GM21723 (cell line): ENCODE measurements at regions not wholly inside any gene's neighbourhood (a gene's known extent, or its start where the extent isn't known, plus 50 kb on each side); places are given as distances from the start of the nearest gene placed in this dataset.
"Not testable (repeated sequence)": the region's sequence is repeated elsewhere in the genome, so short reads cannot be mapped to it uniquely, and the experiment has no call there.

Experiments
- ATAC-seq: cut with Tn5 transposase; IDR thresholded peaks from one replicate; pipeline ENCODE4 v1.9.1; 2021; ENCODE audit warnings: mild to moderate bottlenecking, moderate library complexity; ENCODE audit not compliant: unreplicated experiment

DNA sequence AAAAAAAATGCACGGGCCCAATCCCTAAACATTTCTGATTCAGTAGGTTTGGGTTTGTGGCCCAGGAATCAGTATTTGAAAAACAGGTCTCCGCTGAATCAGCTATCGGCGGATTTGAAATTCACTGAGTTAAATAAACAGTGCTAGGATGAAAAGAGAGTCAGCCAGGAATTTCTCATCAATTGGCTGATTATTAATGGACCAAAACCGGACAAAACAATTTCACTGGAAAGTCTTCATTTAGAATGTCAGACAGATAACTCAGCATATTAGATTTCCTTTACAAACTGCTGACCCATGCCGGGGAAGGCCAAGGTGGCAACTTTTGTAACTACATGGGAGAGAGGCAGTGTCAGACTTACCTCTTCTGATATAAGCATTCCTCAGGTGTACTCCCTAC lies 99.4 kb upstream of the LSM6 start:
- ATAC-seq = no peak

DNA sequence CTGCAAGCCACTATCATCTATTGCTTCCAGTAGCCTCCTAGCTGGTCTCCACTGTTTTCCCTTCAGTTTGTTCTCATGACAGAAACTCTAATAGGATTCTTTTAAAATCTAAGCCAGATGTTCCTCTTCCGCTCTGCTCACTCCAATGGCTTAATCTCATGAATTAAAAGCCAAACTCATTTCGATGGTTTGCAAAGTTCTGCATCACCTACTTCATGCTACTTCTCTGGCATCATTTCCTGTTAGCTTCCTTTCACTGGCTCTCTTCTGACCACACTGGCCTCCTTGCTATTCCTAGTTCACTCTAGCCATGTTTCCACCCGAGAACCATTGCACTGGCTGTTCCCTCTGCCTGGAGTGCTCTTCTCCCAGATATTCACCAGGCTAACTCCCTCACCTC lies 102.0 kb upstream of the LSM6 start:
- no peak for ATAC-seq

DNA sequence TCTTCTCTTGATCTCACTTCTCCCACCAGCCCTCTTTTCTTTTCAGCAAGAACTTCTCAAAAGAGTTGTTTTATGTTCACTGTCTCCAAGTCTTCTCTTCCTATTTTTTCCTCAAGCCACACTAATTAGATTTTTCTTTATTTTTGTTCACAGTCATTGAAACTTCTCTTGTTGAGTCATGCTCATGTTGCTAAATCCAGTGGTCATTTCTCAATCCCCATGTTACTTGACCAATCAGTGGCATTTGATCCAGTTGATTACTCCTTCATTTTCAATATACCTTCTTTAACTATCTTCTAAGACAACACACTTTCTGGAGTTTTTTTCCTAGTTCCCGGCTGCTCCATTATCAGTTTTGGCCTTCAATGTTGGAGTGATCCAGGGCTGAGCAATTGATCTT lies 103.1 kb upstream of the LSM6 start:
- no peak for ATAC-seq

DNA sequence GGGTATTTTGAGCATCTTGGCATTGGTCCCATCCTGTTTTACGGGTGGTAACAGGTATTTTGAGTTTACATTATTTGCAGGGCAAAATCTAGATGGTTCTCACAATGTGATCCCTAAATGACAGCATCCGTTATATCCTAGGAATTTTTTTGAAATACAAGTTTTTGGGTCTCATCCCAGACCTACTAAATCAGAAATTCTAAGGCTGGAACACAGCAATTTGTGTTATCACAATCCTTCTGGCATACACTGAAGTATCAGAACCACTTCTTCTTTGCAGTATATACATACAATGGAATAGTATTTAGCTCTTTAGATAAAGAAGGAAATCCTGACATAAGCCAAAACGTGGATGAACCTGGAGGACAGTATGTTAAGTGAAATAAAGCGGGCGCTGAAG lies 104.1 kb upstream of the LSM6 start:
- no peak for ATAC-seq

GRCh38 chr4:146063143-146063542 lies 112.4 kb upstream of the LSM6 start:
- peak; percentile 42 for ATAC-seq

GRCh38 chr4:146062340-146062739 lies 113.2 kb upstream of the LSM6 start:
- ATAC-seq = no peak

- no peak for ATAC-seq
Measured at GRCh38 chr4:146061610-146062334, 113.7 kb upstream of the LSM6 start.

DNA sequence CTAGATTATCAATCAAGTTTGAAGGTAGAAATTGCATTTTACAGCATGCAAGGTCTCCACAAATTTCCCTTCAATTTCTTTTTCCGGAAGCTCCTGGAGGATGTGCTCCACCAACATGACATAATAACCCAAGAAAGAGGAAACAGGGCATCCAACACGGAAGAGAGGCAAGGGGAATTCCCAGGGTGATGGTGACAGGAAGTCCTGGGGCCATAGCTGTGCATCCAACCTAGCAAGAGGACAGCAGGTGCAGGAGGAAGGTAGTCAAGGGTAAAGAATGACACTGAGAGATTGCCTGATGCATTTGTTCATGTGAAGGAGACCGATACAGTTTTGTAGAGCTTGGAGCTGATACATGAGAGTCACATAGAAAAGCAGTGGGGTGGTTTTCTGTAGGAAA lies 115.7 kb upstream of the LSM6 start:
- ATAC-seq = peak; percentile 71

GRCh38 chr4:146059151-146059550 lies 116.4 kb upstream of the LSM6 start:
- ATAC-seq = peak; percentile 40

- no peak for ATAC-seq
Measured at GRCh38 chr4:146058531-146058930, 117.0 kb upstream of the LSM6 start.

GRCh38 chr4:146054676-146055075 lies 116.1 kb upstream of the ZNF827 start:
- ATAC-seq = no peak

- ATAC-seq = no peak
Measured at GRCh38 chr4:146053891-146054290, 115.3 kb upstream of the ZNF827 start.

GRCh38 chr4:146051728-146052391 lies 113.2 kb upstream of the ZNF827 start:
- ATAC-seq = no peak

DNA sequence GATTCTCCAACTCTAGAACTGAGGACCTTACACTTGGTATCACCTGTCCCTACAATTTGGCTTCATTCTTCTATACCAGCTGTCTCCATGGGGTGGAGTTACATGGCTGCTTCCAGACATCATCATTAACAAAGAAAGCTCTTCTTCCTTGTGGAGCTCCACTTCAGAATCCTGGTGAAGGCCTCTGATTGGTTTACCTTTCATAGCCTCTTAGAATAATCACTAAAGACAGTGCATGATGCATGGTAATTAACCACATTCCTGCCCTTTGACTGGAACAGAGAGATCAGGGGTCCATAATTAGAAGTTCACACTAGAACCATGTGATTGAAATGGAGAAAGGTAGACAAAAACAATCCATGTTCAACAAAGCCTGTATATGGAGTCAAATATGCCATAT lies 112.6 kb upstream of the ZNF827 start:
- ATAC-seq = no peak

DNA sequence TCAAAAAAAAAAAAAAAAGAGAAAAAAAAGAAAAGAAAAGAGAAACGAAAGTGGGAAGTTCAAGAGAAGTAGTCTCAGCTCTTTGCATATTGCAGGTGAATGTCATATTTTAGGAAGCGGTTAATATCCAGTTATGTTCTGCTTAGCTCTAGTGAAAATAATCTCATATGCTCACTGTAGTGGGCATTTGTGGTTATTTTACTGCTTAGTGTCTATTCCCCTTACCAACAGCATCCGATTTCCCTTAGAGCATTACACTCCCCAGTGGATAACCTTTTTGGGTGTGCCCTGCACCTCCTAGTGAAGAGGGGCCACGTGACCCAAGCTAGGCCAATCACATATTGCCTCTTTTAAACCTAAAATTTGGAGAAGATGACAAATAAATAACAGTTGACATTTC lies 111.2 kb upstream of the ZNF827 start:
- ATAC-seq = peak; percentile 94

DNA sequence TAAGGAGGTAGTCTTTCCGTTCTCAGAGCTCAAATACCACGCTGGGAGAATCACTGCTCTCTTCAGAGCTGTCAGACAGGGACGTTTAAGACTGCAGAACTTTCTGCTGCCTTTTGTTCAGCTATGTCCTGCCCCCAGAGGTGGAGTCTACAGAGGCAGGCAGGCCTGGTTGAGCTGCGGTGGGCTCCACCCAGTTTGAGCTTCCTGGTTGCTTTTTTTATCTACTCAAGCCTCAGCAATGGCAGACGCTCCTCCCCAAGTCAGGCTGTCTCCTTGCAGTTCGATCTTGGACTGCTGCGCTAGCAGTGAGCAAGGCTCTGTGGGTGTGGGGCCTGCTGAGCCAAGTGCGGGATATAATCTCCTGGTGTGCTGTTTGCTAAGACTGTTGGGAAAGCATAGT lies 109.1 kb upstream of the ZNF827 start:
- ATAC-seq = not testable (repeated sequence)

GRCh38 chr4:146041139-146042004 lies 102.7 kb upstream of the ZNF827 start:
- ATAC-seq = peak; percentile 74

- ATAC-seq = no peak
Measured at GRCh38 chr4:146040623-146041022, 102.0 kb upstream of the ZNF827 start.

DNA sequence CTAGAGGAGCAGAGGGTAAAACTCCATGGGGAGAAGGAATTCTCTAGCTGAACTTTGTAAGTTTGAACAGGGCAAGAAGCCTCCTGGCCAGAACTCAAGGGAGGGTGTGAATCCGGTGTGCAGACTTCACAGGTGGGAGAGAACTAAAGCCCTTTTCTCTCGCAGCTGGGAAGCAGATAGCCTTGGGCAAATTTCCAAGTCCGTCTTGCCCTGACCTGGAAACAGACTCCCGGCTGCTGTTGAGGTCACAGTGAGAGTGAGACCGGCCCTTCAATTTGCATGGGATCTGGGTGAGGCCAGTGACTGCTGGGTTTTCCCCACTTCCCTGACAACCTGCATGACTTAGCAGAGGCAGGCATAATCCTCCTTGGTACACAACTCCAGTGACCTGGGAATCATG lies 94.5 kb upstream of the ZNF827 start:
- no peak for ATAC-seq

- peak; percentile 35 for ATAC-seq
Measured at GRCh38 chr4:146032234-146032860, 93.7 kb upstream of the ZNF827 start.
